Activated CD8-positive, alpha-beta memory T cell treated with anti-CD3 and anti-CD28 coated beads for 36 hours (primary cell): ENCODE measurements at regions not wholly inside any gene's neighbourhood (a gene's known extent, or its start where the extent isn't known, plus 50 kb on each side); places are given as distances from the start of the nearest gene placed in this dataset.

Source experiments
- CTCF ChIA-PET: fragments of 350-600 bp; sonication (Branson Sonifier 250); formaldehyde crosslinking; loops from one replicate; lab custom pipeline; 2021; ENCODE audit warnings: antibody characterized with exemption; lab: Charles Lee
- POLR2A ChIA-PET: fragments of 350-600 bp; sonication (Branson Sonifier 250); formaldehyde crosslinking; loops from one replicate; lab custom pipeline; 2021; ENCODE audit warnings: antibody characterized with exemption; lab: Charles Lee

DNA sequence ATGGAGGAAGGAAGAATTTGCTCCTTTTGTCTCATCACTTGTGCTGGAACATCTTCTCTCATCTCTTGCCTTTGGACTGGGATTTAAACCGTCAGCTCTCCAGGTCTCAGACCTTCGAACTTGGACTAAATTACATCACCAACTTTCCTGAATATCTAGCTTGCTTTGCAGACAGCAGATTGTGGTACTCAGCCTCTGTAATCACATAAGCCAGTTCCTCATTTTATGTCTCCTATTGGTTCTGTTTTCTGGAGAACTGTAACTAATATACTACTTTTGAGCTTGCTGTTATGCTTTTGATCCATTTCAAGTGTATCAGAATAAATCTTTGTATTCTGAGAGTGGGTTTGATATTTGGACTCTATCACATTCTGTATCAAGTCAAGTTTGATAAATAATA lies 164.3 kb upstream of the VEPH1 start:
- ChIA-PET CTCF (no interaction called here), POLR2A (no interaction called here)

DNA sequence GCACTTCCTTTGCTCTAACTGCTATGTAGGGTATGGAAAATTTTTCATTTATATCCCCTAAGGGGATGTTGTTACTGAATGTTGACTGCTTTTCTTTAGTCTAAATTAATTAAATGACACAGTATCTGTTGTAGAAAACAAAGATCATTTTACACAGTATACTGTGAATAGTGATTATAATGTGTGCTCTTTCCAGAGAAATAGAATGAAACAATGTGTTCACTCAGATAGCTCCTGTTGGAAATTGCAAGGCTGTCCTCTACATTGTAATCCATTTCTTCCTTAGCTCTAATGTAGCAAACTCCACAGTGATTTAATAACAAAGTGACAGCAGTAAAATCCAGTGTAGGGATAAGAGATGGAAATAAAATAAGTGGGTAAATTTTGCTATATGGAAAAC lies 159.0 kb upstream of the VEPH1 start:
- CTCF ChIA-PET: no interaction called here
- POLR2A ChIA-PET: interaction anchor here (0.6 kb wide), 1 partner anchor 1594 kb away, joined by 5 read pairs; no protein-coding TSS in a partner anchor

DNA sequence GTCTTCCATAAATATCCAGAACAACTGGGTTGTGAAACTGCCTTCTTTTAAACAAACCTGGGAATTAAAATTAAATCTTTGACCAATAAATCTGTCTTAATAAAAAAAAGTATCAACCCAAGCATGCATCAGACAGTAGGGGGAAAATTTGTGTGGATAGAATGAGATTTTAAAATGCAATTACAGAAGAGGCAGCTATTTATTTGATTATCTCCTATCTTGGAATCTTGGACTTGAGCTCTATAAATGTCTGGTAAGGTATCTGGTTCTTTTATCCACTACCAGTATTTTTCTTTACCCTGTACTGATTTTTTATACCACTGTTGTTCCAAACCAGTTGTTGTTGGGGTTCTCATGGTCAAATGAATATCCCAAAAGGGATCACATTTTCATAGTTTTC lies 157.6 kb upstream of the VEPH1 start:
- CTCF ChIA-PET: no interaction called here

DNA sequence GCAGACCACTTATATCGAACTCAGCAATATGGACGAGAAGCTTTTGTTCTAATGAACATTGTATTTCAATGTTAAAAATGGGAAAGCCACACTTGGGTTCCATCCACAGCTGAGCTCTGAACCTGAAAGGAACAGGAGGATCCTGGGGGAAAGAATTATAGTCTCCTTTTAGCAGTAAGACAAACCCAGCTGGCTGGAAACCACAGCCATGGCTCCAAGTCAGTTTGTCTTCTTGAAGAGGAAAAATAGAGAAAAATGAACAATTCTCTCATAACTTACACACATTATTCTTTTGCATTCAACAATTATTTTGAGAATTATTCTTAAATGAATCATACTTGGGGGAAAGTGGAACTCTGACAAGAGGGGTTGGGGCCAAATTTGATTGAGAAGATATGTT lies 149.2 kb upstream of the VEPH1 start:
- POLR2A ChIA-PET: no interaction called here
- CTCF ChIA-PET: no interaction called here

More for the DNA sequence above, 157.6 kb upstream of the VEPH1 start:
- POLR2A ChIA-PET: no interaction called here

DNA sequence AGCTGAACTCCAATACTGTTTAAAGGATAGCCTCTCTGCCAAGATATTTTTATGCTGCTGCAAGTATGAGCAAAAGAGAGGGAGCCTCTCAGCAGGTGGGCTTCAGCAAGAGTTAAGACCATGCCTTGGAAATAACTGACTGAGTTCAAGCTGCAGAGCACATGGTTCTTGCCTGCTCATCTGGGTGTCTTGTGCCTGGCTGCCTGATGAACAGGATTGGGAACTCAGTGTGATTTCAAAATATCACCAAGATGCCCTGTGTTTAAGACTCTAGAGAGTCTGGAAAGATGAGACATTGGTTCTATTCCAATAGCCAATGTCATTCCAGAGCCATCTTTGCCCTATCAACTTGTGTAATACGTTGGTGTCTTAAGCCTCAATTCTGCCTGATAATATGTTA lies 147.5 kb upstream of the VEPH1 start:
- CTCF ChIA-PET: no interaction called here
- POLR2A ChIA-PET: no interaction called here

DNA sequence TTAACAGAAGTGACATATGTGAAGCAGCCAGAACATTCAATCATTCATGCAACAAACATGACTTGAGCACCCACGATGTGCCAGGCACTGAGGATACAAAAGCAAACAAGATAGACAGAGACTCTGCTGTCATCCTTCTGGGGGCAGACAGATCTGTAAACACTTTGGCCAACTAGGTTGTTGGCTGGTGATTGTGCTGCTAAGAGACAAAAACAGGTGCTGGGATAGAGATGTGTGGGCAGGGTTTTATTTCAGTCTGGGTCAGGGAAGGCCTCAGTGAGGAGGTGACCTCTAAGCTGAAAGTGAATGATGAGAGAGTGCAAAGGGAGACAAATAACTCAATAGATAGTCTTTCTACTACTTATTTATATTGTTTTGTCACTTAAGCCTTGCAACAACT lies 147.0 kb upstream of the VEPH1 start:
- POLR2A ChIA-PET: no interaction called here

DNA sequence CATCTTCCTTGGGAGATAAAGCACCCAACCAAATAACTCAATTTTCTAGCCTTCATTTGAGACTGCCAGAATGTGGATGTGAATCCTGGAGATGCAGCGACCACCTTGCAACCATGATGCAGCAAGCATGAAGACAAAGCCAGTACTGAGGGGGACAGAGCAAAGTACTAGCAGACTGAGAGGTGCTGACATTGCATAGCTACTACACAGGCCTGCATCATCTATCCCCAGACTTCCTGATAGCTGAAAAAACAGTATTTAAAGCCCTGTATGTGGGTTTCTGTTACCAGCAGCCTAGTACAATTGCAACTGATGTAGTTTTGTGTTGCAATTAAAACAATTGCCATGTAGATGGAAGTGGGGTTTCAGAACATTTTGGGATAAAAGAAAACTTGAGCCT lies 146.3 kb upstream of the VEPH1 start:
- ChIA-PET POLR2A (no interaction called here), CTCF (no interaction called here)

More for the DNA sequence above, 147.0 kb upstream of the VEPH1 start:
- CTCF ChIA-PET: no interaction called here

DNA sequence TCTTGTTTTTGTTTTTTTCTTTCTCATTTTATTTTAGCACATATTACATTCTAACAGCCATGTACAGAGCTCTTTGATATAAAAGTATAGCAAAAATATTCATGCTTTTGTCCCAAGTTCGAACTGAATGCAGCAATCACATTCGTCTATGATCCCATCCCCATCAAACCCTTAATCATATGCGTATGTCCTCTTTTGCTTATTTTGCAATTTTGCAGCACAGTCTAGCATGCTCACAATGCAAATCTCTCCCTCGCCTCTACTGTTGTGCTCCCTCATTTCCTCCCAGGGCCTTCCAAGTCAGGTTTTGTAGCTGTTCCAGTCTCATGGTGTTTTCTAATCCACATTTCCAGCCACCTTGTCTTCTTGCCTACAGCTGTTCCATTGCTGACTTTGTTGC lies 144.6 kb upstream of the VEPH1 start:
- POLR2A ChIA-PET: no interaction called here
- CTCF ChIA-PET: no interaction called here

DNA sequence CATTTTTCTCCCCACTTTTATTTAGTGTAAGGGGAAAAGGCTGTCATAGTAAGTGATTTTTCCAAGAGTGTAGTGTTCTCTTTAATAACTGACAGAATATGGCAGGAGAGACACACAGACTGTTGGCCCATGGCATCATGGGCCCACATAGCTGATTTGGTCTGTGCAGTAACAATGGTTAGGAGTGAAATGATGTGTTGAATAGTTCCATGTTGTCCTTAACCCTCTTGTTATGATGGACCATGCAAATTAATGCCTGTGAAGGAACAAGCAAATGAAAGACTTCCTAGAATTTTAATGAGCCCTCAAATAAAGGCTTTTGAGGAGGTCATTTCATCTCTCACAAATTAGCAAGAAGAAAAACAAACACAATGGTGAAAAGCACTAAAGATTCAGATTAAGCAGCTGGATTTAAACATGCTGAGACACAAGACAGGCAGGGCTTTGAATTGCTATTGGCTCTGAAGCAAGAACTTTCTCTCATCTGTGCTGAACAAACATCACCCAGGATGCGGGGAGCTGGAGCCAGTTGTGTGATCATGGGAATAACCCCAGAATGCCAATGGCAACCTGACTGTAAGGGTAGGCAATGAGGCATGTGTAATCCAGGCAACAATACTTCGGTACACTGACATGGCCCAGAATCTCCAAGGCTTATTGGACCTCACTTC lies 136.7 kb upstream of the VEPH1 start:
- CTCF ChIA-PET: no interaction called here
- POLR2A ChIA-PET: no interaction called here

DNA sequence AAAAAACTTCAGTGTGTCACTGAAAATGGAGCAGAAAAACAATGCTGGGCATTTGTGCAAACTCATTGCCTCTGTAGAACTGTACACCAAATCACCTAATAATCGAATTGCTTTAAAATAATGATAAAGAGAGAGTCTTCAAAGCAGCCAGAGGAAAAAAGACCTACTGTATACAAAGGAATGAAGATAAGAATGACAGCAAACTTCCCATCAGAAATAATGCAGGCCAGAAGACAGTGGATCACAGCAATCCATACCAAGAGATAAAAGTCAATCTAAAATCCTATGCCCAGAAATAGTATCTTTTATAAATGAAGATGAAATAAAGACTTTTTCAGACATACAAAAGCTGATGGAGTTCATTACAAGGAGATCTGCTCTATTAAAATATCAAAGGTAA lies 134.7 kb upstream of the VEPH1 start:
- POLR2A ChIA-PET: no interaction called here

DNA sequence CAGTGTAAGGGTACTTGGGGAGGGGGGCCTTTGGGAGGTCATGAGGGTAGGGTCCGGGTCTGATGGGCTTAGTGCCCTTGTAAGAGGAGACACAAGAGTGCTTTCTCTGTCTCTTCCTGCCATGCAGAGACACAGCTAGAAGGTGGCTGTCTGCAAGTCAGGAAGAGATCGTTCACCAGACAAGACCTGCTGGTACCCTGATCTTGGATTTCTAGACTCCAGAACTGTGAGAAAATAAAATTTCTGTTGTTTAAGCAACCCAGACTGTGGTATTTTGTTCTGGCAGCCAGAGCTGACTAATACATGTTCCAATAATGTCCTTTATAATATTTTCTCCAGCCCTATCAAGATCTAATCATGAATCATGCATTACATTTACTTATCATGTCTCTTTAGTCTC lies 130.0 kb upstream of the VEPH1 start:
- CTCF ChIA-PET: no interaction called here
- POLR2A ChIA-PET: no interaction called here

More for the DNA sequence above, 134.7 kb upstream of the VEPH1 start:
- CTCF ChIA-PET: no interaction called here

DNA sequence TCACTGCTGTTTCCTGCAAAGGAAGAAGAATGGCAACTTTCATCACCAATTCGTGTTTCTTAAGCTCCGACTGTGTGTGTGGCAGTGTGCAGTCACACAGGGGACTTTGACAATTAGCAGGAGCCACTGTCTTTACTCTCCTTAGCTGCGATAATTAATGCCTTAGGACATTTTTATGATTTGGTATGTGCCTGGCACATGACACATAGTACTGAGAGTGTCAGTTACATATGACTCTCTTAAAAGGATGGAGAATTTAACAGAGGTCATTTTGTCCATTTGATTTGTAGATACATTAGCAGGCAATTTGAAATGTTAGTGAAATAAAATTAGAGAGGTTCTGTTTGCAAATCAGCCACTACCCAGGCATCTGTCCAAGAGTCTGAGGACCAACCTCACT lies 128.9 kb upstream of the VEPH1 start:
- CTCF ChIA-PET: no interaction called here
- POLR2A ChIA-PET: no interaction called here

DNA sequence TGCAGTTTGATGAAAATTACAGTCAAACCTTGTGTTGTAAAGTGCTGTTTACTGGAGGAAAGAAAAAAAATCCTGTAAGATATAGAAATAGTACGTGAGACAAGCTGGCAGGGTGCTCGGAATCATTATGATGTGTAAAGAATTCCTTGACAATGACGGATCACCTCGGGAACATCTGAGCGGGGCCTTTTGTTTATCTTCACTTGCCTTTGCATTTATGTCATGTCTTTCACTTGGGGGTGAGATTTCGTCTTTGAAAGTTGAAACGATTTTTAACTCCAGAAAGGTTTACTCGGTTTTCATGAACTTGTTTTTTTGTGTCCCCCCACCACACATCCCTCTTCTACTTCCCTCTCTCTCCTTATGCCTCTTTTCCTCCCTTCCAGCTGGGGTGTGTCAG lies 128.3 kb upstream of the VEPH1 start:
- CTCF ChIA-PET: no interaction called here
- POLR2A ChIA-PET: no interaction called here

DNA sequence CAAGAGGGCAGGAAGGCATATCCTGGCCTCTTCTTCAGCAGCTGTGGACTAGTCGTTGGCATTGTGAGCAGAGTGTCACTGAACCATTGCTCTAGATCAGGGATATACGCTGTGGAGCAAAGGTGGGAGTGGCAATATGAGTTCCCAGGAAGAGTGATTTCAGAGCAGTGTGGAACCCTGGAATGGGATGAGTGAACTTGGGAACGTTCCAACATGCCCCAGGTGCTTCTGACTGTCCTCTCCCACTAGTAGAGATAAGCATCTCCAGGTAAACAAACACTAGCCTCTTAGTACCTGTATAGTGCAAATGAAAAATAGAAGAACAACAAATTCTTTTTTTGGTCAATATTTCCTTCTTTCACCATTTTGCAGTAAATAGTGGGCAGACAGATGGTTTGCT lies 123.6 kb upstream of the VEPH1 start:
- POLR2A ChIA-PET: no interaction called here
- CTCF ChIA-PET: no interaction called here

DNA sequence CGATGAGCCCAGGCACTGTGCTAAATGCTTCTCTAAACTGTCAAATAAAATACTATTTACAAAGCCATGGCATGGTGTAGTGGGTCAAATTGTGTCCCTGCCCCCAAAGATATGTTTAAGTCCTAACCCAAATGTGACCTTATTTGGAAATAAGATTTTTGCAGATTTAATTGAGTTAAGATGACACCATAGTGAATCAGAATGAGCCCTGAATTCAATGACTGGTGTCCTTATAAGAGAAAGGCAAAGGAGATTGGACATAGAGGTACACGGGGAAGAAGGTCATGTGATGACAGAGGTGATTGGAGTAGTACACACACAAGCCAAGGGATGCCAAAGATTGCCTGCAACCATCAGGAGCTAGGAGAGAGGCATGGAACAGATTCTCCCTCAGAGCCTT lies 121.6 kb upstream of the VEPH1 start:
- ChIA-PET CTCF (no interaction called here), POLR2A (no interaction called here)

DNA sequence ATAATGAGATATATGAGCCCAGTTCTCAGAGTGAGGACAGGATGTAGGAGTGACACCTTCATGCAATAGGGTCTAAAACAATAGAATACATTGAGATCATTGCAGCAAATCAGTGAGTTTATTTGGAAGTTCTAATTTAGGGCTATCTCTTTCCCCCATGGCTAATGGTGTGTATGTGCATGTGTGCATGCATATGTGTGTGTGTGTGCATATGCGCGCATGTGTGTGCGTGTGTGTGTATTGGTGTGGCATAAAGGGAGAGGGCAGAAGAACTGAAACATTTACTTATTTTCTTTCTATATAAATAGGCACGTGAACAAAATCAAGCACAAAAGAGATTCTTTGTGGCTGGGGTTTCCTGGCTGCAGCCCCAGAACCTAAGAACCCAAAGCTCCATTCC lies 115.7 kb upstream of the VEPH1 start:
- CTCF ChIA-PET: no interaction called here

DNA sequence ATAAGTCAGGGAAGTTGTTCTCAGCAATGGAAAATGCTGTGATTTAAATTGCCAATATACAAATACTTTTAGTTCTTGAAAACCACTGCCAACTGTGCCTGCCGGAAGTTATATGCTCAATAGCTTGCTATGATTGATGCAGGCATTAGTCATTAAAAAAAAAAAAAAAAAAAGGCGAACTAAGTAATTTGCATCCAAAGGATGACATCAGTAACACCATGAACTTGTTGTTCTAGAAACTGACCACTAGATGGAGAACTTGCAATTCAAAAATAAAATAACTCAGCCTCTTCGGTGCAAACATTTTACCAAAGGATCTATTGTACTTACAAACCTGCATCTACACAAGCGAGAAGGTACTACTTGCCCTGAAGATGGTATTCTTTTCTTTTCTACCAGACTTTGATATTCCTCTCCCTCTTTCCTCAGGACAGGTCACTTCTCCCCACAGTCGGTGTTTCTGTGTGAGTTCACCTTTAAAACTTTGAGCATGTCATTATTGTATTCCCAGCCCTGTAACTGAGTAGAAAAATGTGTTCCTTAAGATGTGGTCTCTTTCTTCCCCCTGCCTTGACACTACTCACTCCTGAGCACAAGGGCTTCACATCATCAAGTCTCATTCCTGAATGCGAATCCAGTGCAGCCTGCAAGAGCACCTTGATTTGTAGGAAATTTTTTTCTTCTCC lies 115.0 kb upstream of the VEPH1 start:
- ChIA-PET POLR2A (interaction anchor here (0.6 kb wide), 3 partner anchors 264 to 675 kb away, joined by 3 to 4 read pairs (median 4); no protein-coding TSS in a partner anchor), CTCF (interaction anchor here (1.0 kb wide), 1 partner anchor 12 kb away, joined by 4 read pairs; no protein-coding TSS in a partner anchor)

More for the DNA sequence above, 115.7 kb upstream of the VEPH1 start:
- POLR2A ChIA-PET: no interaction called here

DNA sequence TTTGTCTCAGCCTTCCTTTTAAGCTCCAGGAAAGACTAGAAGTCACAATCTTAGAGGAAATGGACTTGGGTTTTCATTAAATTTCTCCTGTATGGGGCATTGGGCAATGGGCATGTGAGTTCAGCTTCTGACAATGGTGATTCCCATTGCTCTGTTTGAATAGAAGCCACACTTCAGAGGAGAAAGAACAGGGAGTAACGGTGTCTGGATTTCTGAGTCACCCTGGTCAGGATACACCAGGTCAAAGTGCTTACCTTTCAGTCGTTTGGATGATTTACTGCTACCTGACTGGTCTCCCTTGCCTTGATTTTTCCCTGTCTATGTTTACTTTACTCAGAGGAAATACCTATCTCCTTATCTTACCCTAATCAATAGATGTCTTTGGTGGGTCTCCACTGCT lies 111.7 kb upstream of the VEPH1 start:
- ChIA-PET CTCF (no interaction called here), POLR2A (no interaction called here)

DNA sequence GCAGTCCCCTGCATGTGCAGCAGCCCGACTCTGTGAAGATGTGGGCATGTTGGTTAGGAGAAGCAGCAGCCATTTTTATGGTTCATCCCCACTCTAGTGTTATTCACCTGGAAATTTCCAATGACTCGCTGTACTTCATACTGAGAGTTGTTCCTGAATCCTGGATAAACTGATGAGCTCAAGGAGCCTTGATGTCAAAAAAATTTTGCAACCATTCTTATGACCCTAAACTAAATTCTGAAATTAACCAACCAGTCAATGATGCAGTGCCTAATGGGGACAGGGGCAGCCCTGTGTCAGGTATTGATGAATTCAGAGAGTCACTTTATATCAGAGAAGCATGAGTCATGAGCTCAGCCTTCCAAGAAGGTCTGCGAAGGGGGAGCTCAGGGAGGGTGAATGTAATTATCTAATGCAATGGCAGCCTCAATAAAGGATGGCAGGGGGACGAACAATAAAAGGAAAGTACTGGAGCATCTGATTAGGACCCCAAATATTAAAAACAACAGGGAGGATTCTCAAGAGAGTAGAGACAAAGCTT lies 108.4 kb upstream of the VEPH1 start:
- POLR2A ChIA-PET: no interaction called here
- CTCF ChIA-PET: no interaction called here

DNA sequence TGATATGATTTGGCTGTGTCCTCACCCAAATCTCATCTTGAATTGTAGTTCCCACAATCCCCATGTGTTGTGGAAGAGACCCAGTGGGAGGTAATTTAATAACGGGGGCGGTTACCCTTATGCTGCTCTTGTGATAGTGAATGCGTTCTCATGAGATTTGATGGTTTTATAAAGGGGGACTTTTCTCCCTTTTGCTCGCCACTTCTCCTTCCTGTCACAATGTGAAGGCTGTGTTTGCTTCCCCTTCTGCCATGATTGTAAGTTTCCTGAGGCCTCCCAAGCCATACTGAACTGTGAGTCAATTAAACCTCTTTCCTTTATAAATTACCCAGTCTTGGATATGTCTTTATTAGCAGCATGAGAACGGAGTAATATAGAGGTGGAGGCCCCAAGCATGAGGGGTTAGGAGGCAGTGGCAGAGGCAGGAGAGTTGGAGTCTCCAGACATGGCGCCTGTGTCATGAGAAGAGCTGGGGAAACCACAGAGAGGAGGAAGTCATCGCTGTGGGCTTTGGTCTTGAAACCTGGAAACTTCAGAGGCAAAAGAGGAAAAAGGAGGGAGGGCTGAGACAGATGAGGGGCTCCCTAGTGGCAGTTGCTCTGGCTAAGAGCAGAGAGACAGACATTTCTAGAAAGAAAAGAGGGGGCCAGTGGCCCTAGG lies 107.8 kb upstream of the VEPH1 start:
- CTCF ChIA-PET: no interaction called here
- POLR2A ChIA-PET: no interaction called here
